HepG2 (cell line): ENCODE measurements at regions not wholly inside any gene's neighbourhood (a gene's known extent, or its start where the extent isn't known, plus 50 kb on each side); places are given as distances from the start of the nearest gene placed in this dataset.

Experiments
- ATAC-seq: fragments of 200-7000 bp; cut with Tn5 transposase; 3 replicates; pipeline ENCODE4 v1.9.1; 2020; ENCODE audit warnings: mild to moderate bottlenecking, moderate library complexity
- BruUV-seq: library from RNA; stranded (reverse); fragments of 400-500 nt; replicated peaks from 2 replicates; lab custom pipeline; 2021; lab: Mats Ljungman, UMichigan
- CTCF ChIA-PET: fragments of 300-600 bp; formaldehyde crosslinking; extraction: SDS; loops from one replicate; lab custom pipeline; 2021; ENCODE audit warnings: low total read pairs, inconsistent platforms, low intra/inter-chr PET ratio; lab: Yijun Ruan, JAX
- POLR2A ChIA-PET: fragments of 350-600 bp; sonication (Branson Sonifier 250); formaldehyde crosslinking; loops from one replicate; lab custom pipeline; 2020; ENCODE audit warnings: antibody characterized with exemption, inconsistent platforms; lab: Yijun Ruan, JAX
- DNase-seq: peaks from one replicate; pipeline ENCODE4 v3.0.0-alpha.2; 2015; ENCODE audit warnings: low spot score
- FAIRE-seq: peaks from 3 replicates; lab custom pipeline; 2011; peaks lifted over from hg19 to GRCh38; lab: Jason Lieb, UNC
- H2AFZ ChIP-seq: one replicate; pipeline ENCODE4 v1.6.1; 2011; ENCODE audit warnings: low read length, inconsistent platforms
- H3K27ac ChIP-seq: fragments of 300-600 bp; 3 replicates; pipeline ENCODE4 v1.8.0; 2011; ENCODE audit warnings: mixed run types, mild to moderate bottlenecking, mixed read lengths, low read length, inconsistent platforms; ENCODE audit not compliant: insufficient read depth; ENCODE audit errors: extremely low read length
- H3K27me3 ChIP-seq, 2 experiments: fragments of 200-600 bp in 1 of 2; 2 replicates in 1 of 2; 3 replicates in 1 of 2; pipeline versions ENCODE4 v1.6.0 to v1.8.0; 2011; ENCODE audit warnings: low read length in 2 of 2, mild to moderate bottlenecking in 2 of 2, moderate library complexity in 2 of 2, inconsistent platforms in 1 of 2; ENCODE audit not compliant: insufficient read depth in 2 of 2, control insufficient read depth in 1 of 2
- H3K36me3 ChIP-seq, 2 experiments: fragments of 200-600 bp in 1 of 2; replicated peaks in 1 of 2; 2 replicates in 1 of 2; 3 replicates in 1 of 2; pipeline versions ENCODE4 v1.5.1 to v1.8.0; 2011; ENCODE audit warnings: low read length in 2 of 2, inconsistent platforms in 1 of 2; ENCODE audit not compliant: insufficient read depth in 2 of 2, control insufficient read depth in 1 of 2
- H3K4me1 ChIP-seq: 2 replicates; pipeline ENCODE4 v1.5.1; 2012; ENCODE audit warnings: low read length, inconsistent platforms; ENCODE audit not compliant: insufficient read depth
- H3K4me2 ChIP-seq: 2 replicates; pipeline ENCODE4 v1.6.0; 2011; ENCODE audit warnings: low read depth, low read length, inconsistent platforms
- H3K4me3 ChIP-seq, 3 experiments: fragments of 200-600 bp in 1 of 3; sonication (generic), shearing (Covaris generic) in 1 of 3; replicated peaks in 1 of 3; 2 replicates each; pipeline ENCODE4 v1.5.1; 2011 to 2016; ENCODE audit warnings: low read length in 3 of 3, inconsistent platforms in 2 of 3, low read depth in 2 of 3, mild to moderate bottlenecking in 2 of 3, control low read depth in 1 of 3, mixed read lengths in 1 of 3; ENCODE audit not compliant: insufficient read depth in 1 of 3
- H3K79me2 ChIP-seq: one replicate; pipeline ENCODE4 v1.6.1; 2011; ENCODE audit warnings: low read length, inconsistent platforms; ENCODE audit not compliant: insufficient read depth
- H3K9ac ChIP-seq: 2 replicates; pipeline ENCODE4 v1.6.0; 2011; ENCODE audit warnings: mild to moderate bottlenecking, low read depth, low read length, inconsistent platforms; ENCODE audit not compliant: insufficient read depth
- H3K9me3 ChIP-seq: 2 replicates; pipeline ENCODE4 v1.5.1; 2012; ENCODE audit warnings: mild to moderate bottlenecking, low read length
- H4K20me1 ChIP-seq: 2 replicates; pipeline ENCODE4 v1.6.0; 2011; ENCODE audit warnings: inconsistent platforms, mild to moderate bottlenecking, low read length, moderate library complexity; ENCODE audit not compliant: insufficient read depth
- ISL2 ChIP-seq: sonication (generic); formaldehyde crosslinking; IDR thresholded peaks from 2 replicates; pipeline ENCODE4 v1.5.0; 2020; ENCODE audit warnings: missing genetic modification reagents
- MAFK ChIP-seq, 2 experiments: IDR thresholded peaks in 1 of 2; conservative IDR thresholded peaks in 1 of 2; 2 replicates each; pipeline ENCODE4 v1.6.1; 2011; ENCODE audit warnings: improper control_type of control experiment in 2 of 2, low read length in 2 of 2
- MEIS2 ChIP-seq: sonication (generic); formaldehyde crosslinking; IDR thresholded peaks from 2 replicates; pipeline ENCODE4 v1.9.0; 2021; ENCODE audit warnings: mild to moderate bottlenecking, missing genetic modification reagents
- MTF2 ChIP-seq: sonication (generic); formaldehyde crosslinking; IDR thresholded peaks from 2 replicates; pipeline ENCODE4 v1.5.0; 2020; ENCODE audit warnings: missing genetic modification reagents, borderline replicate concordance
- SNAPC2 ChIP-seq: sonication (generic); formaldehyde crosslinking; IDR thresholded peaks from 2 replicates; pipeline ENCODE4 v1.8.1; 2022; ENCODE audit warnings: mild to moderate bottlenecking, missing genetic modification reagents
- U2AF1 ChIP-seq: fragments of 200-400 bp; formaldehyde crosslinking; optimal IDR thresholded peaks from 2 replicates; pipeline ENCODE3; 2017; ENCODE audit warnings: mild to moderate bottlenecking, low read depth, low read length
- ZNF230 ChIP-seq: sonication (generic); formaldehyde crosslinking; IDR thresholded peaks from 2 replicates; pipeline ENCODE4 v1.4.0; 2020; ENCODE audit warnings: mild to moderate bottlenecking, missing genetic modification reagents
- ZNF564 ChIP-seq: sonication (generic); formaldehyde crosslinking; IDR thresholded peaks from 2 replicates; pipeline ENCODE4 v1.8.1; 2023; ENCODE audit warnings: mild to moderate bottlenecking, missing genetic modification reagents
- WGBS: methylation state at CpG from one replicate; pipeline ENCODE4 v1.1.6; 2017; ENCODE audit warnings: low lambda C conversion rate; 5-methylcytosine and 5-hydroxymethylcytosine counted together
- in situ Hi-C: cut with HindIII; loops from 2 replicates; pipeline ENCODE4 v1.10.0; 2017; ENCODE audit warnings: low pct_unique_long_range_greater_than_20kb; ENCODE audit not compliant: extremely low pct_ligation_motif_present
- intact Hi-C: fragments of 100-400 bp; cut with micrococcal nuclease; formaldehyde crosslinking; loops from one replicate; pipeline ENCODE4 v1.10.0; 2022; ENCODE audit not compliant: unreplicated experiment
- TF ChIP-seq, protein P1 (sequence below): sonication (generic); formaldehyde crosslinking; IDR thresholded peaks from 2 replicates; pipeline ENCODE4 v1.9.0; 2021; ENCODE audit warnings: mild to moderate bottlenecking, missing genetic modification reagents
- TF ChIP-seq, protein P2 (sequence below): sonication (generic); formaldehyde crosslinking; IDR thresholded peaks from 2 replicates; pipeline ENCODE4 v1.4.0; 2020; ENCODE audit warnings: missing genetic modification reagents, mild to moderate bottlenecking, borderline replicate concordance
- TF ChIP-seq, protein P3 (sequence below): sonication (generic); formaldehyde crosslinking; IDR thresholded peaks from 2 replicates; pipeline ENCODE4 v1.4.0; 2020; ENCODE audit warnings: missing genetic modification reagents
- TF ChIP-seq, protein P4 (sequence below): sonication (generic); formaldehyde crosslinking; IDR thresholded peaks from 2 replicates; pipeline ENCODE4 v1.8.1; 2023; ENCODE audit warnings: mild to moderate bottlenecking, missing genetic modification reagents

DNA sequence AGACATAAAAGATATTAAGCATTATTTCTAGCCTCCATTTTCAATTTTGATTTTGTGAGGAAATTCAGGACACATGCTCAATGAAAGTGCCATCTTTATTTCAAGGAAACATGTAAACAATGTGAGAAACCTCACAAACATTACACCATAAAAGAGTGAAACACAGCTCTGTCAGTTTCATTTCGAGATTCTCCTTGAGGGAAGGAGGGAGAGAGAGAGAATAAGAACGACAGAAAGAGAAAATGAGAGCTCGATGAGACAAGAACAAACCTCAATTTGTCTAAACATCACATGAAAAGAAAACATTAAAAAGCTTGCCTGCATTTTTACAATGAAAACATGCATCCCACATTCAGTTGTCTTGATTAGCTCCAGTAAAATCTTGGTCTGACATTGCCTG lies 553.5 kb upstream of the MEF2C start (continued):
- TF ChIP-seq, protein P1, sequence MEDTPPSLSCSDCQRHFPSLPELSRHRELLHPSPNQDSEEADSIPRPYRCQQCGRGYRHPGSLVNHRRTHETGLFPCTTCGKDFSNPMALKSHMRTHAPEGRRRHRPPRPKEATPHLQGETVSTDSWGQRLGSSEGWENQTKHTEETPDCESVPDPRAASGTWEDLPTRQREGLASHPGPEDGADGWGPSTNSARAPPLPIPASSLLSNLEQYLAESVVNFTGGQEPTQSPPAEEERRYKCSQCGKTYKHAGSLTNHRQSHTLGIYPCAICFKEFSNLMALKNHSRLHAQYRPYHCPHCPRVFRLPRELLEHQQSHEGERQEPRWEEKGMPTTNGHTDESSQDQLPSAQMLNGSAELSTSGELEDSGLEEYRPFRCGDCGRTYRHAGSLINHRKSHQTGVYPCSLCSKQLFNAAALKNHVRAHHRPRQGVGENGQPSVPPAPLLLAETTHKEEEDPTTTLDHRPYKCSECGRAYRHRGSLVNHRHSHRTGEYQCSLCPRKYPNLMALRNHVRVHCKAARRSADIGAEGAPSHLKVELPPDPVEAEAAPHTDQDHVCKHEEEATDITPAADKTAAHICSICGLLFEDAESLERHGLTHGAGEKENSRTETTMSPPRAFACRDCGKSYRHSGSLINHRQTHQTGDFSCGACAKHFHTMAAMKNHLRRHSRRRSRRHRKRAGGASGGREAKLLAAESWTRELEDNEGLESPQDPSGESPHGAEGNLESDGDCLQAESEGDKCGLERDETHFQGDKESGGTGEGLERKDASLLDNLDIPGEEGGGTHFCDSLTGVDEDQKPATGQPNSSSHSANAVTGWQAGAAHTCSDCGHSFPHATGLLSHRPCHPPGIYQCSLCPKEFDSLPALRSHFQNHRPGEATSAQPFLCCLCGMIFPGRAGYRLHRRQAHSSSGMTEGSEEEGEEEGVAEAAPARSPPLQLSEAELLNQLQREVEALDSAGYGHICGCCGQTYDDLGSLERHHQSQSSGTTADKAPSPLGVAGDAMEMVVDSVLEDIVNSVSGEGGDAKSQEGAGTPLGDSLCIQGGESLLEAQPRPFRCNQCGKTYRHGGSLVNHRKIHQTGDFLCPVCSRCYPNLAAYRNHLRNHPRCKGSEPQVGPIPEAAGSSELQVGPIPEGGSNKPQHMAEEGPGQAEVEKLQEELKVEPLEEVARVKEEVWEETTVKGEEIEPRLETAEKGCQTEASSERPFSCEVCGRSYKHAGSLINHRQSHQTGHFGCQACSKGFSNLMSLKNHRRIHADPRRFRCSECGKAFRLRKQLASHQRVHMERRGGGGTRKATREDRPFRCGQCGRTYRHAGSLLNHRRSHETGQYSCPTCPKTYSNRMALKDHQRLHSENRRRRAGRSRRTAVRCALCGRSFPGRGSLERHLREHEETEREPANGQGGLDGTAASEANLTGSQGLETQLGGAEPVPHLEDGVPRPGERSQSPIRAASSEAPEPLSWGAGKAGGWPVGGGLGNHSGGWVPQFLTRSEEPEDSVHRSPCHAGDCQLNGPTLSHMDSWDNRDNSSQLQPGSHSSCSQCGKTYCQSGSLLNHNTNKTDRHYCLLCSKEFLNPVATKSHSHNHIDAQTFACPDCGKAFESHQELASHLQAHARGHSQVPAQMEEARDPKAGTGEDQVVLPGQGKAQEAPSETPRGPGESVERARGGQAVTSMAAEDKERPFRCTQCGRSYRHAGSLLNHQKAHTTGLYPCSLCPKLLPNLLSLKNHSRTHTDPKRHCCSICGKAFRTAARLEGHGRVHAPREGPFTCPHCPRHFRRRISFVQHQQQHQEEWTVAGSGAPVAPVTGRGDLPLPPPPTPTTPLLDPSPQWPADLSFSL, result no peak
- TF ChIP-seq ZNF564 (CRISPR knock-in tag) (no peak), ISL2 (no peak), SNAPC2 (CRISPR knock-in tag) (no peak)
- TF ChIP-seq, all 625 proteins: peak for 0

DNA sequence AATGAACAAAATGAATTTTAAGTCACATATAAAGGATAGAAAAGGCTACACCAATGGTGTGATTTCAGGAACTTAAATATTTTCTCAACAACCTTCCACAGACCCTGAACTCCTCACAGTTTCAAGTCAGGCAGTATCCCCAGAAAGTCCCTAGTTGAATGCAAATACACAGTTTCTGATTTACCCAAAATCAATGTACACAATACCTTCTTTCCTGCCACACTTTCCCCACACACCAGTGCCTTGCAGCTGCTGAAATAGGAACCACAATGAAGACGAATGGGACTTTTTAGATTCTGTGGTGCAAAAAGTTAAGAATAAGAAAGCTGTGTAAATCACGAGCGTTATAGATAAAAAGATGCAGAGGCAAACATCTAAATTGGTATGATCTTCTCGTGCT lies 552.4 kb upstream of the MEF2C start:
- Histone ChIP-seq H3K27me3 (no peaks in the 10 kb centered on the region), H3K4me2 (no peak overlapping the region), H3K9ac (no peak overlapping the region), H3K27ac (no peak overlapping the region), H3K4me3 (no peak overlapping the region), H3K79me2 (no peaks in the 10 kb centered on the region), H3K4me1 (no peaks in the 10 kb centered on the region), H3K9me3 (no peaks in the 10 kb centered on the region), H3K36me3 (no peaks in the 10 kb centered on the region), H4K20me1 (no peaks in the 10 kb centered on the region), H2AFZ (no peak overlapping the region)
- DNase-seq (no peak), FAIRE-seq (no peak), ATAC-seq (no peak)
- no TSS peak for BruUV-seq
- WGBS, result 14% methylated on average over 4 of the region's 4 CpGs
- ChIA-PET POLR2A (no interaction called here), CTCF (no interaction called here)
- in situ Hi-C loops, result no loop called here
- TF ChIP-seq MTF2 (CRISPR knock-in tag), result no peak
- no peak for TF ChIP-seq MAFK (conservative IDR thresholded peaks at IDR 0.05 in 1 of 2, IDR thresholded peaks at IDR 0.05 in 1 of 2; ENCODE audit: low read length in 2 of 2)
- TF ChIP-seq, protein P2, sequence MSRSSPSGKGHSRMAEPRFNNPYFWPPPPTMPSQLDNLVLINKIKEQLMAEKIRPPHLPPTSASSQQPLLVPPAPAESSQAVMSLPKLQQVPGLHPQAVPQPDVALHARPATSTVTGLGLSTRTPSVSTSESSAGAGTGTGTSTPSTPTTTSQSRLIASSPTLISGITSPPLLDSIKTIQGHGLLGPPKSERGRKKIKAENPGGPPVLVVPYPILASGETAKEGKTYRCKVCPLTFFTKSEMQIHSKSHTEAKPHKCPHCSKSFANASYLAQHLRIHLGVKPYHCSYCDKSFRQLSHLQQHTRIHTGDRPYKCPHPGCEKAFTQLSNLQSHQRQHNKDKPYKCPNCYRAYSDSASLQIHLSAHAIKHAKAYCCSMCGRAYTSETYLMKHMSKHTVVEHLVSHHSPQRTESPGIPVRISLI, result no peak
- TF ChIP-seq, protein P3, sequence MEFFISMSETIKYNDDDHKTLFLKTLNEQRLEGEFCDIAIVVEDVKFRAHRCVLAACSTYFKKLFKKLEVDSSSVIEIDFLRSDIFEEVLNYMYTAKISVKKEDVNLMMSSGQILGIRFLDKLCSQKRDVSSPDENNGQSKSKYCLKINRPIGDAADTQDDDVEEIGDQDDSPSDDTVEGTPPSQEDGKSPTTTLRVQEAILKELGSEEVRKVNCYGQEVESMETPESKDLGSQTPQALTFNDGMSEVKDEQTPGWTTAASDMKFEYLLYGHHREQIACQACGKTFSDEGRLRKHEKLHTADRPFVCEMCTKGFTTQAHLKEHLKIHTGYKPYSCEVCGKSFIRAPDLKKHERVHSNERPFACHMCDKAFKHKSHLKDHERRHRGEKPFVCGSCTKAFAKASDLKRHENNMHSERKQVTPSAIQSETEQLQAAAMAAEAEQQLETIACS (CRISPR knock-in tag), result no peak
- TF ChIP-seq ZNF230, result no peak
- TF ChIP-seq, protein P4, sequence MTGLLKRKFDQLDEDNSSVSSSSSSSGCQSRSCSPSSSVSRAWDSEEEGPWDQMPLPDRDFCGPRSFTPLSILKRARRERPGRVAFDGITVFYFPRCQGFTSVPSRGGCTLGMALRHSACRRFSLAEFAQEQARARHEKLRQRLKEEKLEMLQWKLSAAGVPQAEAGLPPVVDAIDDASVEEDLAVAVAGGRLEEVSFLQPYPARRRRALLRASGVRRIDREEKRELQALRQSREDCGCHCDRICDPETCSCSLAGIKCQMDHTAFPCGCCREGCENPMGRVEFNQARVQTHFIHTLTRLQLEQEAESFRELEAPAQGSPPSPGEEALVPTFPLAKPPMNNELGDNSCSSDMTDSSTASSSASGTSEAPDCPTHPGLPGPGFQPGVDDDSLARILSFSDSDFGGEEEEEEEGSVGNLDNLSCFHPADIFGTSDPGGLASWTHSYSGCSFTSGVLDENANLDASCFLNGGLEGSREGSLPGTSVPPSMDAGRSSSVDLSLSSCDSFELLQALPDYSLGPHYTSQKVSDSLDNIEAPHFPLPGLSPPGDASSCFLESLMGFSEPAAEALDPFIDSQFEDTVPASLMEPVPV (CRISPR knock-in tag), result no peak
- TF ChIP-seq MEIS2 (CRISPR knock-in tag), result no peak
- TF ChIP-seq U2AF1, result no peak
- intact Hi-C loops, result no loop called here
